Thoracic aorta (tissue), 2 donors: ENCODE measurements at regions not wholly inside any gene's neighbourhood (a gene's known extent, or its start where the extent isn't known, plus 50 kb on each side); places are given as distances from the start of the nearest gene placed in this dataset.

Experiments
- ATAC-seq: fragments of 150-250 bp; one replicate; pipeline ENCODE4 v1.8.0; 2017; ENCODE audit warnings: low read depth; ENCODE audit not compliant: insufficient number of reproducible peaks, low FRiP score
- DNase-seq: peaks from one replicate; pipeline ENCODE4 v3.0.0-alpha.2; 2020; ENCODE audit warnings: low spot score
- H3K27ac ChIP-seq, 2 donors: fragments of 200-600 bp; sonication (generic); 1 replicate in 1 of 2; 2 replicates in 1 of 2; pipeline ENCODE4 v1.5.1; 2016; ENCODE audit warnings: mild to moderate bottlenecking in 2 of 2, moderate library complexity in 2 of 2
- H3K27me3 ChIP-seq: fragments of 200-600 bp; sonication (generic); replicated peaks from 2 replicates; pipeline ENCODE4 v1.6.0; 2016; ENCODE audit warnings: mild to moderate bottlenecking; ENCODE audit not compliant: insufficient read depth
- H3K36me3 ChIP-seq: fragments of 200-600 bp; sonication (generic); one replicate; pipeline ENCODE4 v1.5.1; 2016
- H3K4me1 ChIP-seq, 2 donors: fragments of 200-600 bp; sonication (generic); 1 replicate in 1 of 2; 2 replicates in 1 of 2; pipeline versions ENCODE4 v1.5.1 to v1.6.0; 2016; ENCODE audit warnings: low read depth in 2 of 2, mild to moderate bottlenecking in 1 of 2; ENCODE audit not compliant: control insufficient read depth in 1 of 2
- H3K4me3 ChIP-seq: fragments of 200-600 bp; sonication (generic); 2 replicates; pipeline ENCODE4 v1.5.1; 2016; ENCODE audit warnings: mild to moderate bottlenecking
- H3K9me3 ChIP-seq: fragments of 200-600 bp; sonication (generic); 2 replicates; pipeline ENCODE4 v1.5.1; 2016
- CTCF ChIP-seq: fragments of 200-600 bp; sonication (generic); IDR thresholded peaks from one replicate; pipeline ENCODE4 v1.5.1; 2019; ENCODE audit warnings: antibody characterized with exemption

- DNase-seq (no peak), ATAC-seq (no peak)
- Histone ChIP-seq H3K9me3 (peaks cover 7% of the 10 kb centered on the region), H3K36me3 (no peaks in the 10 kb centered on the region), H3K4me3 (no peak overlapping the region), H3K4me1 (no peaks in the 10 kb centered on the region), H3K27ac (no peak overlapping the region), H3K27me3 (no peaks in the 10 kb centered on the region)
- no peak for TF ChIP-seq CTCF
Measured at GRCh38 chr2:172193331-172194089, 90.8 kb upstream of the DLX2 start.

- no peak for DNase-seq
- H3K4me1 ChIP-seq = no peaks in the 10 kb centered on the region
- no peak for ATAC-seq
Measured at GRCh38 chr2:172195836-172196376, 93.2 kb upstream of the DLX2 start.

GRCh38 chr2:172196768-172197431, 94.2 kb upstream of the DLX2 start:
- ATAC-seq (no peak), DNase-seq (no peak)
- Histone ChIP-seq H3K36me3 (no peaks in the 10 kb centered on the region), H3K27ac (no peak overlapping the region), H3K27me3 (no peaks in the 10 kb centered on the region), H3K9me3 (peaks cover 19% of the 10 kb centered on the region), H3K4me1 (no peaks in the 10 kb centered on the region), H3K4me3 (no peak overlapping the region)
- TF ChIP-seq CTCF = no peak

More at GRCh38 chr2:172195836-172196376, 93.2 kb upstream of the DLX2 start:
- Histone ChIP-seq H3K4me3 (no peak overlapping the region), H3K27ac (no peak overlapping the region), H3K27me3 (no peaks in the 10 kb centered on the region), H3K9me3 (peaks cover 19% of the 10 kb centered on the region), H3K36me3 (no peaks in the 10 kb centered on the region)
- no peak for TF ChIP-seq CTCF

GRCh38 chr2:172198361-172198760, 95.7 kb upstream of the DLX2 start:
- Histone ChIP-seq H3K36me3 (no peaks in the 10 kb centered on the region), H3K9me3 (peaks cover 14% of the 10 kb centered on the region), H3K4me1 (no peaks in the 10 kb centered on the region), H3K27ac (no peak overlapping the region), H3K27me3 (no peaks in the 10 kb centered on the region), H3K4me3 (no peak overlapping the region)
- ATAC-seq (no peak), DNase-seq (no peak)
- no peak for TF ChIP-seq CTCF

GRCh38 chr2:172198908-172199307, 96.2 kb upstream of the DLX2 start:
- H3K27me3 ChIP-seq = no peaks in the 10 kb centered on the region
- DNase-seq (no peak), ATAC-seq (no peak)
- no peaks in the 10 kb centered on the region for H3K36me3 ChIP-seq
- H3K4me1 ChIP-seq = no peaks in the 10 kb centered on the region
- H3K9me3 ChIP-seq = peaks cover 12% of the 10 kb centered on the region
- H3K4me3 ChIP-seq = no peak overlapping the region
- TF ChIP-seq CTCF = no peak
- no peak overlapping the region for H3K27ac ChIP-seq
